ENCODE measurements at regions not wholly inside any gene's neighbourhood (a gene's known extent, or its start where the extent isn't known, plus 50 kb on each side); places are given as distances from the start of the nearest gene placed in this dataset.
"Not testable (repeated sequence)": the region's sequence is repeated elsewhere in the genome, so short reads cannot be mapped to it uniquely, and the experiment has no call there.

- H3K27ac ChIP-seq, result no peak overlapping the region
Measured at GRCh38 chr5:87741881-87742280, 329.2 kb upstream of the CCNH start.

GRCh38 chr5:87735923-87736322 is 323.2 kb upstream of the CCNH start:
- H3K27ac ChIP-seq, result no peak overlapping the region
- no peak for TF ChIP-seq CTCF (conservative IDR thresholded peaks at IDR 0.05)

More at GRCh38 chr5:87741881-87742280, 329.2 kb upstream of the CCNH start:
- no peak for TF ChIP-seq CTCF (conservative IDR thresholded peaks at IDR 0.05)

- no peak for TF ChIP-seq CTCF (conservative IDR thresholded peaks at IDR 0.05)
- H3K27ac ChIP-seq, result no peak overlapping the region
Measured at GRCh38 chr5:87733897-87734296, 321.2 kb upstream of the CCNH start.

GRCh38 chr5:87732875-87733768 is 320.4 kb upstream of the CCNH start:
- H3K27ac ChIP-seq, result no peak overlapping the region
- no peak for TF ChIP-seq CTCF (conservative IDR thresholded peaks at IDR 0.05)

GRCh38 chr5:87729781-87730180 is 317.1 kb upstream of the CCNH start:
- no peak overlapping the region for H3K27ac ChIP-seq
- TF ChIP-seq CTCF (conservative IDR thresholded peaks at IDR 0.05), result no peak

GRCh38 chr5:87722286-87722685 is 309.6 kb upstream of the CCNH start:
- no peak for TF ChIP-seq CTCF (conservative IDR thresholded peaks at IDR 0.05)
- H3K27ac ChIP-seq, result no peak overlapping the region

GRCh38 chr5:87718224-87718925 is 305.6 kb upstream of the CCNH start:
- H3K27ac ChIP-seq, result not testable (repeated sequence)

GRCh38 chr5:87717761-87718160 is 305.0 kb upstream of the CCNH start:
- H3K27ac ChIP-seq, result no peak overlapping the region
- TF ChIP-seq CTCF (conservative IDR thresholded peaks at IDR 0.05), result no peak

Data from VCaP (cell line).